ENCODE measurements at regions not wholly inside any gene's neighbourhood (a gene's known extent, or its start where the extent isn't known, plus 50 kb on each side); places are given as distances from the start of the nearest gene placed in this dataset.

- no peak for DNase-seq
These were observed 578.1 kb downstream of the CSNK1G3 start for GRCh38 chr5:124090115-124090514.

- DNase-seq = no peak
These were observed 577.6 kb downstream of the CSNK1G3 start for GRCh38 chr5:124089578-124089977.

DNA sequence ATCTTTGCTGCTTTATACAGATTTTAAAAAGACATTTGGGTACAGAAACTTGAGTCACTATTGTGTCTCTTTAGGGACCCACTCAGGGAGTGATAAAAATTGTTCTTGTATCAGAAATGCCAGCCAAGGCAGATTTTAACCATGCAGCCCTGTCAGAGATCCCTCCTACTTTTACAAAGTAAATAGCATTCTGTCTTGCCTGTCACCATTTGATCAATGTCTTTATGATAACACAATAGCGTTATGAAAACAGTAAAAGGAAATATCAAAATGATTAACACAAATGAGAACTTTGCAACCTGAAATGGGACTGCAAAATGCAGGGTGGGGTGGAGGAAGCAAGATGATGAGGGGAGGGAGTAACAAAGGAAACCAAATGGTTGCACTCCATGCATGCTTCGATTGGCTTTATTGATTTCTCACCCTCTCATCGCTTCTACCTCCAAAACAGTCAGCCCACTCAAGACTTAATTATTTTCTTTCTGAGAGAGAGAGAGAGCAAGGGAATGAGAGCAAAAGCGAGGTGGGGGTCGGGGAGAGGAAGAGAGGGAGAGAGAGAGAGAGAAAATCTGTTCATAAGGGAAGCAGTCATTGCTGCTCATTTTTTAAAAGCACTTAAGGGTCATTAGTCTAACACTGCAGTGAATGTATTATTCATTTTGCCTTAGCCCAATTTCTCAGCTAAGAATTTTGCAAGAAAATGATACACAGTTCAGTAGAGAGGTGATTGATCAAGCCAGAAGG, 576.5 kb downstream of the CSNK1G3 start:
- DNase-seq = no peak

- DNase-seq = no peak
These were observed 575.8 kb downstream of the CSNK1G3 start for GRCh38 chr5:124087752-124088151.

GRCh38 chr5:124080256-124080655, 568.3 kb downstream of the CSNK1G3 start:
- no peak for DNase-seq

DNA sequence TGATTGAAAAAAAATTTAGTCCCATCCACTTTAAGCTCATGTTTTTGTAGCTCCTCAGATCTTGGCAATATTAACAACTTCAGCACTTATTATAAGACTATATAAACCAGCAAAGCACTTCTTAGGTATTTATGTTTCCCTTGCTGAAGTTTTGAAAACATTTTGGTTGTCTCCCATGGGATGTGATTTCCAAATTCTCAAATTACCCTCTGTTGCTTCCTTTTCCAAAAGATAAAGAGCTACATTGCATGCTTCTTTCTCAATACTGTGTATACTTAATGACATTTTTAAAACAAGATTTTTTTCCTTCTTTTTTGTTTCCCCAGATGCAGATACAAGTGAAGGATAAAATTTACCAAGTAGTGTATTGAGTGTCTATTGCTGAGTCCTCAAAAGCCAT, 567.1 kb downstream of the CSNK1G3 start:
- no peak for DNase-seq

DNA sequence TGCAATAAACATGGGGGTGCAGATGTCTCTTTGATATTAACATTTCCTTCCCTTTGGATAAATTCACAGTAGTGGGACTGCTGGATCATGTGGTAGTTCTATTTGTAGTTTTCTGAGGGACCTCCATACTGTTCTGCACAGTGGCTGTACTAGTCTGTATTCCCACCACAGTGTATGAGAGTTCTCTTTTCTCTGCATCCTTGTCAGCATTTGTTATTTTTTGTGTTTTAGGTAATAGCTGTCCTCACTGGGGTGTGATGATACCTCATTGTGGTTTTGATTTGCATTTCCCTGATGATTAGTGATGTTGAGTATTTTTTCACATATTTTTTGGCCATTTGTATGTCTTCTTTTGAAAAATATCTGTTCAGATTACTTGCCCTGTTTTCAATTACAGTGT, 562.5 kb downstream of the CSNK1G3 start:
- DNase-seq = no peak

DNA sequence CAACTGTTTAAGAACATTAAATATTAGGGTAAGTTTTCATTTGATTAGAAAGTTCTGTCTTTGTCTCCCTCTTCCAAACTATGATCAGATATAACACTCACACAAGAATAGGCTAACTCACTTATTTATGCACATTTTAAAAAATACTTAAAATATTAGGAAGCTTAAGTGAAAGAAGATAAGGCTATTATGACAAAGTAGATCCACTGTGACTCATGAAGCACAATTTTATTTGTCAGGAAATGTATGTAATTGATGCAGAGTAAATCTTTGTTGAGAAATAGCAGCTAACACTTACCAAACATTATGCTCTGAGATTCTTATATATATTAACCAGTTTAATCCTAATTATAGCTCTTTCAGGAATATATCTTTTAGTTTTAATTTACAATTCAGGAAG, 560.6 kb downstream of the CSNK1G3 start:
- no peak for DNase-seq

- DNase-seq = no peak
These were observed 559.1 kb downstream of the CSNK1G3 start for GRCh38 chr5:124071039-124071438.

- no peak for DNase-seq
These were observed 553.5 kb downstream of the CSNK1G3 start for GRCh38 chr5:124065508-124065907.

DNA sequence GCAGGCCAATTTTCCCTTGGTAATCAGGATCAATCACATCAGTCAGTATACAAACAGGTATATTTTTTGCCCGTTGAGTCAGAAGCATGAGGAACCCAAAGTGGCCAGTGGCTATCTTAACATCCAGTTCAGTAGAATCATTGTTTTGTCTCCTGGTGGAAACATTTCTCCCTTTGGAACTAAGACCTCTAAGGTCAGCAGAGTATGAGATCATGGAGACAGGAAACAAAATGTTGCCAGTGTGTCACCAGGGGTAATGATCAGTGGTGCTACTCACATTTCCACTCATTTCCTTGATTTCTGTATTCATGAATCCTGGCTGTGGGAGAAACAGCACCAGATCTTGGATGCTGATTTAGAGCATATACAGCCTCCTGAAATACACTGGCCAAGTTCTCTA, 553.0 kb downstream of the CSNK1G3 start:
- DNase-seq = no peak

- peak; percentile 76 for DNase-seq
These were observed 549.7 kb downstream of the CSNK1G3 start for GRCh38 chr5:124061663-124062062.

DNA sequence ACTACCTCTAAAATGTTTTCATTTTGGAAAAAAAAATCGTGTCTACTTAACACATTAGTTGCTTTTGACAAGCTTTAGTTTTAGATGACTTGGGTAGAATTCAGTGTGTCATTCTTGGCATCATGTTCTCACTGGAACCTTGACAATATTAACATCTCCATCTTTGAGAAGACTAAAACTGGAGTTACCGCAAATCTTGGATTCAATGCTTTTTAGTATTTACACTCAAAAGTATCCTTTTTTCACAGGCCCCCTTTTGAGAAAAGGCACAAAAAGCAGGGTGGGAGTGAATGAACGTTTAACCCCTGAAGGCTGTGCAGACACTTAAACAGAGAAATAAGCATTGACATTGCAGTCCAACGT, 549.1 kb downstream of the CSNK1G3 start:
- no peak for DNase-seq

DNA sequence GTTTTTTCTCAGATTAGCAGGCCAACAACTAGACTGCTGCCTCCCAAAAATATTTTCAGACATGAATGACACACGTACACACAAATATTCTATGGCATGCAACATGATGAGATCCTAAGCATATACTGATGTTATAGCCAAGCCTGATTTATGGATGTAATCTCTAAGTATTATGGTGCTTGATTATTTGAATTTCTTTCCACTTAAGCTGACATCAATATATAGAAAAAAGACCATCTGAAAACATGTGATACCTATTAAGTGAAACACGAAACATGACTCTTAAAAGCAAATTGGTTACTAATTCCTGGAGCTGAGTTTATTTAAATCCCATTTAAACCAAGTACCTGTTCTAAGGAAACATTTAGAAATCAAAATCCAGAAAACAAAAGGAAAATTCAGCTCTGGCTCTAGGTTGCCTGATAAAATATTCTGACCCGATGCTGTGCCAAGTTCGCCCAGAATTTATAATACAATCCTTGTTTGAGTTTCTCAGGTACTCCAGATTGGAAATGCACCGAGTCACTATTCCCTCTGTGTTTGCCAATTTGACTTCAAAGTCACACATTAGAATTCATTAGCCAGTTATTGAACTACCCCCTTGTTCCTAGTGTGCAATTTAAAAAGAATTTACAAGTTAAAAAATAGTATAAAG, 548.6 kb downstream of the CSNK1G3 start:
- peak; percentile 5 for DNase-seq

- no peak for DNase-seq
These were observed 548.0 kb downstream of the CSNK1G3 start for GRCh38 chr5:124060011-124060410.

DNA sequence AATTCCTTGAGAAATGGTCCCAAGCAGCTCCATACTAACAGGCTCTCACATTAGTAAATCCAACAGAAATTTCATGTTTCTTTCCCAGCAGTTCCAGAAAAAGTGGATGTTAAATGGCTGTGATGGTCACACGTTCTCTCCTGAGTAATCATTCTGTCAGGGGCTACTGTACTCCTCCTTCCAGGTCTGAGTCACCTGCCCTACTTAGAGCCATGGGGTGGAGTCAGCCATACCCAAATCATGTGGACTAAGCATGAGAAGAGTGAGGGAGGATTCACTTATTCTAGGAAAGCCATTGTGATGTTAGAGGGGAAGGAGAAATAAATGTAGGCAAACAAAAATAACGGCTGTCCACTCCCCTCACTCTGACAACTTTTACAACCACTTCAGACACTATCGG, 547.2 kb downstream of the CSNK1G3 start:
- DNase-seq = no peak

- no peak for DNase-seq
These were observed 545.8 kb downstream of the CSNK1G3 start for GRCh38 chr5:124057724-124058231.

GRCh38 chr5:124056991-124057723, 545.2 kb downstream of the CSNK1G3 start:
- peak; percentile 85 for DNase-seq

DNA sequence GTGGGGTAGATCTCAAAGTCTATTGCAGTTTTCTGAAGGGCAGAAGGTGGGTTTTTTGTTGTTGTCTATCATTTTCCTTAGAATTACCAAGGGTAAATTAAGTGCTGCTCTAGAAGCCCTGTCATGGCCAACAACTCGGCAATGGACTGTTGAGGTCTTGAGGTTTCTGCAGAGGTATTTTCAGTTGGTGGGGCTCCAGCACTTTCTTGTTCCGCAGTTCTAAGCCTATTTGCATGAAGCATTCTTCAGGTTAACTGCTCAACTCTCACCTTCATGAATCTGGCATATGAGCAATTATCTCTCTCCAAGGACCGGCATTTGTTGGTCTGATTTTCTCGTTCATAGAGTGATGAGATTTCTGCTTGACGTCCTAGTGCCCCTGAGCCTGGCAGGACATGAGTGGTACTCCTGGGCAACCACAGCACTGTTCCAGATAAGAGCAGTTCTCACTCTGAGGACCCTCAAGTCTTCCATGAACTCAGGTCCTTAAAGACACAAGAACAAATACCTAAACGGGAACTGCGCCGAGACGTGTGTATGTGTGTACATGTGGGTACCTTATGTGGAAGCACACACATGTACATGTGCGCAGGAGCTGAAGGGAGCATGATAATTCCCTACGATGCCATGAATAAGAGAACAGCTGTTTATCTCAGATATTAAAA, 544.5 kb downstream of the CSNK1G3 start:
- DNase-seq = no peak

DNA sequence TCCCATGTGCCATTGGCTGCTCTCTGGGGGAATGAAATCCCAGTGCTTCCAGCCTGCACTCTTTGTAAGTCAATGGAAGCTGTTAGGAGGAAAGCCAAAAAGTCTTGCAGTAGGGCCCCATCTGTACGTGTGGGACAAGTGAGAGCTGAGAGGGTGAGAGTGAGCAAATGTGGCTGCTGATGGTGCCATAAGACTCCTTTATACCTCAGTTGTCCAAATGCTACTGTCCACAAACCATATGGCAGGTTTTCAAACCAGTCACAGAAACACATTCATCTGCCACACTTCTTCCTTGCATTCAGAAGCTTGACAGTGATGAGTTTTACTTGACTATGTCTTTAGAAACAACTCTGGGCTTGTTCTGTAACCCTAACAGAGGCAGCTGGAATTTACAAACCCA, 543.8 kb downstream of the CSNK1G3 start:
- DNase-seq = no peak

GRCh38 chr5:124054564-124054963, 542.6 kb downstream of the CSNK1G3 start:
- DNase-seq = no peak

DNA sequence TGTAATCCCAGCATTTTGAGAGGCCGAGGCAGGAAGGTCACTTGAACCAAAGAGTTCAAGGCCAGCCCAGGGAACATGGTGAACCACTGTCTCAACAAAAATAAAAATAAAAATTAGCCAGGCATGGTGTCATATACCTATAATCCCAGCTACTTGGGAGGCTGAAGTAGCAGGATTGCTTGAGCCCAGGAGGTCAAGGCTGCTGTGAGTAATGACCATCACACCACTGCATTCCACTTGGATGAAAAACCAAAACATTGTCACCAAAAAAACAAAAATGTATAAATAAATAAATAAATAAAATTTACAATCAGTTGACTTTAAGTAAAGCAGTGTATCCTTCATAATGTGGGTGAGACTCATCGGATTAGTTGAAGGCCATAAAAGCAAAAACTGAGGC, 541.4 kb downstream of the CSNK1G3 start:
- DNase-seq = no peak

- no peak for DNase-seq
These were observed 540.2 kb downstream of the CSNK1G3 start for GRCh38 chr5:124052201-124052600.
